WTC11 (cell line): ENCODE measurements at regions not wholly inside any gene's neighbourhood (a gene's known extent, or its start where the extent isn't known, plus 50 kb on each side); places are given as distances from the start of the nearest gene placed in this dataset.

Experiments
- ATF2 ChIP-seq: sonication (generic); formaldehyde crosslinking; IDR thresholded peaks from 2 replicates; pipeline ENCODE4 v1.8.1; 2022; ENCODE audit warnings: low read depth, missing genetic modification reagents, borderline replicate concordance
- CREB1 ChIP-seq: sonication (generic); formaldehyde crosslinking; IDR thresholded peaks from 2 replicates; pipeline ENCODE4 v1.8.0; 2023; ENCODE audit warnings: mild to moderate bottlenecking, missing genetic modification reagents
- CTCF ChIP-seq: fragments of 200-600 bp; IDR thresholded peaks from 2 replicates; pipeline ENCODE4 v1.8.0; 2022; ENCODE audit warnings: antibody characterized with exemption
- FOXJ3 ChIP-seq: sonication (generic); formaldehyde crosslinking; IDR thresholded peaks from 2 replicates; pipeline ENCODE4 v1.9.0; 2021; ENCODE audit warnings: missing genetic modification reagents, mild to moderate bottlenecking, borderline replicate concordance
- FOXP1 ChIP-seq: sonication (generic); formaldehyde crosslinking; IDR thresholded peaks from 2 replicates; pipeline ENCODE4 v1.8.0; 2022; ENCODE audit warnings: missing genetic modification reagents, mild to moderate bottlenecking, moderate library complexity, borderline replicate concordance
- GABPB1 ChIP-seq: sonication (generic); formaldehyde crosslinking; IDR thresholded peaks from 2 replicates; pipeline ENCODE4 v1.8.1; 2023; ENCODE audit warnings: mild to moderate bottlenecking, missing genetic modification reagents
- GTF2I ChIP-seq: fragments of 250-450 bp; sonication (Bioruptor Pico); conservative IDR thresholded peaks from 2 replicates; pipeline ENCODE4 v1.4.0; 2021; ENCODE audit warnings: mild to moderate bottlenecking
- HMGXB4 ChIP-seq: sonication (generic); formaldehyde crosslinking; IDR thresholded peaks from 2 replicates; pipeline ENCODE4 v1.8.1; 2023; ENCODE audit warnings: mild to moderate bottlenecking, moderate library complexity, missing genetic modification reagents
- NR2C2 ChIP-seq: sonication (generic); formaldehyde crosslinking; IDR thresholded peaks from 2 replicates; pipeline ENCODE4 v1.8.0; 2022; ENCODE audit warnings: mild to moderate bottlenecking, missing genetic modification reagents
- ZBTB21 ChIP-seq: sonication (generic); formaldehyde crosslinking; IDR thresholded peaks from 2 replicates; pipeline ENCODE4 v1.8.1; 2023; ENCODE audit warnings: mild to moderate bottlenecking, missing genetic modification reagents, borderline replicate concordance
- ZNF232 ChIP-seq: sonication (generic); formaldehyde crosslinking; IDR thresholded peaks from 2 replicates; pipeline ENCODE4 v1.8.0; 2022; ENCODE audit warnings: mild to moderate bottlenecking, missing genetic modification reagents

- TF ChIP-seq CTCF (no peak), FOXJ3 (CRISPR knock-in tag) (no peak), CREB1 (CRISPR knock-in tag) (no peak), ZBTB21 (CRISPR knock-in tag) (no peak), FOXP1 (CRISPR knock-in tag) (no peak), GTF2I (no peak), ZNF232 (no peak), GABPB1 (CRISPR knock-in tag) (no peak), ATF2 (CRISPR knock-in tag) (no peak), HMGXB4 (no peak), NR2C2 (CRISPR knock-in tag) (no peak)
Observed at GRCh38 chr5:27928060-27928459, 889.7 kb upstream of the CDH9 start.
